WTC11 (cell line): ENCODE measurements at regions not wholly inside any gene's neighbourhood (a gene's known extent, or its start where the extent isn't known, plus 50 kb on each side); places are given as distances from the start of the nearest gene placed in this dataset.

Source experiments
- ESRRA ChIP-seq: sonication (generic); formaldehyde crosslinking; IDR thresholded peaks from 2 replicates; pipeline ENCODE4 v1.8.1; 2022; ENCODE audit warnings: mild to moderate bottlenecking, missing genetic modification reagents, borderline replicate concordance
- SMAD3 ChIP-seq: sonication (generic); formaldehyde crosslinking; IDR thresholded peaks from 2 replicates; pipeline ENCODE4 v1.8.0; 2022; ENCODE audit warnings: missing genetic modification reagents, mild to moderate bottlenecking, borderline replicate concordance
- ZNF138 ChIP-seq: sonication (generic); formaldehyde crosslinking; conservative IDR thresholded peaks from 2 replicates; pipeline ENCODE4 v1.8.1; 2022; ENCODE audit warnings: mild to moderate bottlenecking, moderate library complexity, missing genetic modification reagents
- TF ChIP-seq, protein P1 (sequence below): sonication (generic); formaldehyde crosslinking; IDR thresholded peaks from 2 replicates; pipeline ENCODE4 v1.8.1; 2023; ENCODE audit warnings: mild to moderate bottlenecking, missing genetic modification reagents, moderate library complexity
- TF ChIP-seq, protein P2 (sequence below): sonication (generic); formaldehyde crosslinking; IDR thresholded peaks from 2 replicates; pipeline ENCODE4 v1.8.1; 2023; ENCODE audit warnings: mild to moderate bottlenecking, missing genetic modification reagents, moderate library complexity
- TF ChIP-seq, protein P3 (sequence below): fragments of 200-600 bp; IDR thresholded peaks from 2 replicates; pipeline ENCODE4 v1.8.0; 2022; ENCODE audit warnings: antibody characterized with exemption
- TF ChIP-seq, protein P4 (sequence below): sonication (generic); formaldehyde crosslinking; IDR thresholded peaks from 2 replicates; pipeline ENCODE4 v1.8.1; 2022; ENCODE audit warnings: mild to moderate bottlenecking, moderate library complexity, missing genetic modification reagents

DNA sequence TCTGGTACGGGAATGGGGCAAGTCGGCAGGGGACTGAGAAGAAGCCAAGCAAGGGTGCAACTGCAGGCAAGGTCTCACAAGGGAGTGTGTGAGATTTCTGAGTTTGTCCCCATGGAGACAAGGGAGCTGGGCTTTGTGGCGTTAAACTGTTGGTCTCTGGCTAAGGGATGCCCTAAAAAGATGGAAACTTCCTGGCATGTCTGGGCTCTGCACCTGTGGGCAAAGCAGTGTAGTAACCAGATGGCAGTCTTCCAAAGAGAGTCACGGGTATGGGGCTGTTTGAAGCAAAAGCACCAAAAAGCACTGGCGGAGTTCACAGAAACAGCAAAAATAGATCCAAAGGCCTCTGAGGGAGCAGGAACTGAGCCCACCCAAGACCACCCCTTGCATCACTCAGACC is 104.8 kb upstream of the SLC44A3 start:
- TF ChIP-seq, protein P1, sequence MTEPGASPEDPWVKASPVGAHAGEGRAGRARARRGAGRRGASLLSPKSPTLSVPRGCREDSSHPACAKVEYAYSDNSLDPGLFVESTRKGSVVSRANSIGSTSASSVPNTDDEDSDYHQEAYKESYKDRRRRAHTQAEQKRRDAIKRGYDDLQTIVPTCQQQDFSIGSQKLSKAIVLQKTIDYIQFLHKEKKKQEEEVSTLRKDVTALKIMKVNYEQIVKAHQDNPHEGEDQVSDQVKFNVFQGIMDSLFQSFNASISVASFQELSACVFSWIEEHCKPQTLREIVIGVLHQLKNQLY (CRISPR knock-in tag), result no peak
- TF ChIP-seq, protein P2, sequence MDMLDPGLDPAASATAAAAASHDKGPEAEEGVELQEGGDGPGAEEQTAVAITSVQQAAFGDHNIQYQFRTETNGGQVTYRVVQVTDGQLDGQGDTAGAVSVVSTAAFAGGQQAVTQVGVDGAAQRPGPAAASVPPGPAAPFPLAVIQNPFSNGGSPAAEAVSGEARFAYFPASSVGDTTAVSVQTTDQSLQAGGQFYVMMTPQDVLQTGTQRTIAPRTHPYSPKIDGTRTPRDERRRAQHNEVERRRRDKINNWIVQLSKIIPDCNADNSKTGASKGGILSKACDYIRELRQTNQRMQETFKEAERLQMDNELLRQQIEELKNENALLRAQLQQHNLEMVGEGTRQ, result no peak
- no peak for TF ChIP-seq SMAD3 (CRISPR knock-in tag)
- TF ChIP-seq ESRRA (CRISPR knock-in tag), result no peak
- TF ChIP-seq, protein P3, sequence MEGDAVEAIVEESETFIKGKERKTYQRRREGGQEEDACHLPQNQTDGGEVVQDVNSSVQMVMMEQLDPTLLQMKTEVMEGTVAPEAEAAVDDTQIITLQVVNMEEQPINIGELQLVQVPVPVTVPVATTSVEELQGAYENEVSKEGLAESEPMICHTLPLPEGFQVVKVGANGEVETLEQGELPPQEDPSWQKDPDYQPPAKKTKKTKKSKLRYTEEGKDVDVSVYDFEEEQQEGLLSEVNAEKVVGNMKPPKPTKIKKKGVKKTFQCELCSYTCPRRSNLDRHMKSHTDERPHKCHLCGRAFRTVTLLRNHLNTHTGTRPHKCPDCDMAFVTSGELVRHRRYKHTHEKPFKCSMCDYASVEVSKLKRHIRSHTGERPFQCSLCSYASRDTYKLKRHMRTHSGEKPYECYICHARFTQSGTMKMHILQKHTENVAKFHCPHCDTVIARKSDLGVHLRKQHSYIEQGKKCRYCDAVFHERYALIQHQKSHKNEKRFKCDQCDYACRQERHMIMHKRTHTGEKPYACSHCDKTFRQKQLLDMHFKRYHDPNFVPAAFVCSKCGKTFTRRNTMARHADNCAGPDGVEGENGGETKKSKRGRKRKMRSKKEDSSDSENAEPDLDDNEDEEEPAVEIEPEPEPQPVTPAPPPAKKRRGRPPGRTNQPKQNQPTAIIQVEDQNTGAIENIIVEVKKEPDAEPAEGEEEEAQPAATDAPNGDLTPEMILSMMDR, result no peak
- TF ChIP-seq, protein P4, sequence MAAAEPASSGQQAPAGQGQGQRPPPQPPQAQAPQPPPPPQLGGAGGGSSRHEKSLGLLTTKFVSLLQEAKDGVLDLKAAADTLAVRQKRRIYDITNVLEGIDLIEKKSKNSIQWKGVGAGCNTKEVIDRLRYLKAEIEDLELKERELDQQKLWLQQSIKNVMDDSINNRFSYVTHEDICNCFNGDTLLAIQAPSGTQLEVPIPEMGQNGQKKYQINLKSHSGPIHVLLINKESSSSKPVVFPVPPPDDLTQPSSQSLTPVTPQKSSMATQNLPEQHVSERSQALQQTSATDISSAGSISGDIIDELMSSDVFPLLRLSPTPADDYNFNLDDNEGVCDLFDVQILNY, result no peak
- no peak for TF ChIP-seq ZNF138 (CRISPR knock-in tag)
